ENCODE measurements at regions not wholly inside any gene's neighbourhood (a gene's known extent, or its start where the extent isn't known, plus 50 kb on each side); places are given as distances from the start of the nearest gene placed in this dataset.
"Not testable (repeated sequence)": the region's sequence is repeated elsewhere in the genome, so short reads cannot be mapped to it uniquely, and the experiment has no call there.

DNA sequence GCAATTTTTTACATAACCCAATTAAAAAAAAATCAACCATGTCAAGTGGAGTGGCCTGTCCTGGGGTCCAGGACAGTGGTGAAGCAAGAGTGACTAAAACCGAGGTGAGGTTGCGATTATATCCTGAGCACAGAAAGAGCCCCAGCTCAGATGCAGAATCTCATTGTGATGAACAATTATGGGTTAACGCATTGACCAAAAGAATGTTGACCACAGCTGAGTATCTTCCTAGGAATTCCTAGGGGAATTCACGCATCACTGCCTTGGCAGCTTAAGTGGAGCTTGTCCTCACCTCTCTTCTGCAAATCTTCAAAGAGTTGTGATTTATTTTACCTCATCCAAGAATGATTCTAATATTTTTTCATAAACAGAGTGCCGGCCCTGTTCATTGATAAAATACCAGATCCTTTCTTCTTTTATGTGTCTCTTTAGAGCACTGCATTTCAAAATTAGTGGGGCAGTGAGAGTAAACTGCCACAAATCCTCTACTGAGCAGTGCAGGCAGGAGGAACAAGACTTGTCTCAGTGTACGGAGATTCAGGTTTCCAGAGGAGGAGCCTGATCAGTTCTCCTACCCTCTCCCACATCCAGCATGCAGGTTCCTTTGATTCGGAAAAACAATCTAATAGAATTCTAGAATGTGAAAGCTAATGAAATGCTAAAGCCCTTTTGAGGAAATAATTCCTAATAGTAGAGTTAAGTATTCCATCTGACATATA, 60.1 kb upstream of the ZNF184 start:
- DNase-seq = no peak

DNA sequence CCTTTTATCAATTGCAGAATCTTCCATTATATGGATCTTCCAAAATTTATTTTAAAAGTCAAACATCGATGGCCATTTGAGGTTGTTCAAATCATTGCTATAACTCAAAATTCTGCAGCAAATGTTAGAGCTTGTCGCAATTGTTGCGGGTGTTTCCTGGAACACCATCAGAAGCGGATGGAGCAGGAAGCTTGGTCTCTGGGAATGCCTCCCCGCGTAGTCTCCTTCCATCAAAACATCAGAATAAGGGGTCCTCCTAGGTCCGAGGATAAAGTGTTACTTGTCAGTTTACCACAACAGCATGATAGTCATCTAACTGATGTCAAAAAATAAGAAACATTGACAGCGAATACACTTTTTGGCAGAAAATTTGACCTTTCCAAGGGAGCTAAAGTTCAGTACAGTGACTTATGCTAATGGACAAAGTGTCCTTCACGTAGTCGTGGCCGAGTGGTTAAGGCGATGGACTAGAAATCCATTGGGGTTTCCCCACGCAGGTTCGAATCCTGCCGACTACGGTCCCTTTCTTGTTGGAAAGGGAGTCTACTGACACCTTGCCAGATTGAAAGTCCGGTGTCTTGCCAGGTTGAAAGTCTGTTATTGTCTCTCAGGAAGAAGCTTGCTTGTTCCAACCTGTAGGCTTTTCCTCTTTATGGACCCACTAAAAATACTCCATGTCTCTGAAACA, 59.0 kb upstream of the ZNF184 start:
- no peak for DNase-seq

DNA sequence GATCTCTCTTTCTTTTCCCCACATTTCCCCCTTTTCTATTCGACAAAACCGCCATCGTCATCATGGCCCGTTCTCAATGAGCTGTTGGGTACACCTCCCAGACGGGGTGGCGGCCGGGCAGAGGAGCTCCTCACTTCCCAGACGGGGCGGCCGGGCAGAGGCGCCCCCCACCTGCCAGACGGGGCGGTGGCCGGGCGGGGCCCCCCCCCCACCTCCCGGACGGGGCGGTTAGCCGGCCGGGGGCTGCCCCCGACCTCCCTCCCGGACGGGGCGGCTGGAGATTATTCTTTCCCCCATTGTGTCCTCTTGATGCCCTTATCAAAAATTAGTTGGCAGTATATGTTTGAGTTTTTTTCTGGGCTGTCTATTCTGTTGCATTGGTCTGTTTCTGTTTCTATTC, 56.9 kb upstream of the ZNF184 start:
- not testable (repeated sequence) for DNase-seq

DNA sequence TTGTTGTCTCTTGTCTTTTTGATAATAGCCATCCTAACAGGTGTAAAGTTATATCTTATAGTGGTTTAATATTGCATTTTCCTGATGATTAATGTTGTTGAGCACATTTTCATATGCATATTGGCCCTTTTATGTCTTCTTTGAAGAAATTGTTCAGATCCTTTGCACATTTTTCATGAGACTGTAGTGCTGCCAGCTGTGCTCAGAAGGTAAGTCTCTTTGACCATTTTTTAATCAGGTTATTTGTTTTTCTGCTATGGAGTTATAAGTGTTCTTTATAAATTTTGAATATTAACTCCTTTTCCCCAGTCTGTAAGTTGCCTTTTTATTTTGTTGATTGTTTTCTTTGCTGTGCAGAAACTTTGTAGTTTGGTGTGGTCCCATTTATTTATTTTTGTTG, 55.8 kb upstream of the ZNF184 start:
- no peak for DNase-seq
